H1 (cell line): ENCODE measurements at regions not wholly inside any gene's neighbourhood (a gene's known extent, or its start where the extent isn't known, plus 50 kb on each side); places are given as distances from the start of the nearest gene placed in this dataset.

Experiments
- BACH1 ChIP-seq: IDR thresholded peaks from 2 replicates; pipeline ENCODE4 v1.6.1; 2012; ENCODE audit warnings: low read length, improper control_type of control experiment
- CEBPB ChIP-seq: IDR thresholded peaks from 2 replicates; pipeline ENCODE4 v1.6.1; 2012; ENCODE audit warnings: low read depth, low read length
- CHD2 ChIP-seq: IDR thresholded peaks from 2 replicates; pipeline ENCODE4 v1.6.1; 2012; ENCODE audit warnings: low read length, improper control_type of control experiment
- EGR1 ChIP-seq: IDR thresholded peaks from 2 replicates; pipeline ENCODE4 v1.6.1; 2011; ENCODE audit warnings: low read depth, low read length, borderline replicate concordance
- EP300 ChIP-seq, 2 experiments: IDR thresholded peaks; 1 replicate in 1 of 2; 2 replicates in 1 of 2; pipeline ENCODE4 v1.6.1; 2011 to 2012; ENCODE audit warnings: low read depth in 2 of 2, low read length in 2 of 2, mild to moderate bottlenecking in 2 of 2, borderline replicate concordance in 1 of 2, inconsistent platforms in 1 of 2, moderate library complexity in 1 of 2
- EZH2 ChIP-seq: fragments of 200-600 bp; sonication (generic); IDR thresholded peaks from 2 replicates; pipeline ENCODE4 v1.7.1; 2012; ENCODE audit warnings: low read depth, mild to moderate bottlenecking, moderate library complexity, low read length, inconsistent platforms; ENCODE audit not compliant: severe bottlenecking
- GTF2F1 ChIP-seq: IDR thresholded peaks from 2 replicates; pipeline ENCODE4 v1.6.1; 2012; ENCODE audit warnings: low read depth, low read length, improper control_type of control experiment, borderline replicate concordance
- JUN ChIP-seq: IDR thresholded peaks from 2 replicates; pipeline ENCODE4 v1.6.1; 2011; ENCODE audit warnings: low read depth, mild to moderate bottlenecking, improper control_type of control experiment, low read length
- KDM1A ChIP-seq: fragments of 200-600, 300-600 bp; sonication (generic); IDR thresholded peaks from 2 replicates; pipeline ENCODE4 v1.7.1; 2016; ENCODE audit warnings: mild to moderate bottlenecking, low read length, borderline replicate concordance
- POLR2A ChIP-seq, 2 experiments: IDR thresholded peaks; 1 replicate in 1 of 2; 2 replicates in 1 of 2; pipeline ENCODE4 v1.6.1; 2011; ENCODE audit warnings: low read depth in 2 of 2, low read length in 2 of 2, mild to moderate bottlenecking in 2 of 2; ENCODE audit errors: control extremely low read depth in 1 of 2
- POLR2AphosphoS5 ChIP-seq: IDR thresholded peaks from 2 replicates; pipeline ENCODE4 v1.6.1; 2011; ENCODE audit warnings: low read depth, low read length
- TAF1 ChIP-seq: IDR thresholded peaks from 2 replicates; pipeline ENCODE4 v1.6.1; 2011; ENCODE audit warnings: mild to moderate bottlenecking, low read depth, low read length
- YY1 ChIP-seq: IDR thresholded peaks from 2 replicates; pipeline ENCODE4 v1.6.1; 2011; ENCODE audit warnings: low read depth, mild to moderate bottlenecking, low read length
- TF ChIP-seq, protein P1 (sequence below), 3 experiments: IDR thresholded peaks; 1 replicate in 2 of 3; 2 replicates in 1 of 3; pipeline versions ENCODE4 v1.5.1 to v1.6.1; 2011; ENCODE audit warnings: low read length in 3 of 3, mild to moderate bottlenecking in 3 of 3, inconsistent platforms in 2 of 3, low read depth in 1 of 3, moderate library complexity in 1 of 3; ENCODE audit not compliant: insufficient read depth in 1 of 3; ENCODE audit errors: control extremely low read depth in 1 of 3

DNA sequence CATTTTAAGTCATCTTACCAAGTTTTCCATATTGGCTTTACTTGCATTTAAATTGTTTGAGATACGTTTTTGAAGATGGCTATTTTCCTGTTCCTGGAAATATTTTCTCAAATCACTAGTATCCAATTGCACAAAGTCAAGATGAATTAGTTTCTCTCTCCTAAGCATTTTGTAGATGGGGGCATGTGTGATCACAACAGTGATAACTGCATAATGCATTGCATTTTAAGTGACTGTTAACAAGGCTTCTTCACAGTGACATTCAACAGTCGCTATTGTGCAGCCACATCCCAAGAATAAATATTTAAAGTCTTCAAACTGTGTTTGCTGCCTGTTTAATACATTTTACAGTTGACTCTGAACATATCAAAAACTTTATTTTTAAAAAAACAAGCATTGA lies 694.2 kb upstream of the CDH7 start:
- TF ChIP-seq BACH1 (no peak), CHD2 (no peak), KDM1A (no peak), EGR1 (no peak), EP300 (IDR thresholded peaks at IDR 0.05; ENCODE audit: borderline replicate concordance in 1 of 2, low read depth in 2 of 2, low read length in 2 of 2) (no peak), TAF1 (no peak), JUN (no peak), GTF2F1 (no peak), CEBPB (no peak), EZH2 (no peak), YY1 (no peak), POLR2AphosphoS5 (no peak), POLR2A (IDR thresholded peaks at IDR 0.05; ENCODE audit: control extremely low read depth in 1 of 2, low read depth in 2 of 2, low read length in 2 of 2) (no peak)
- TF ChIP-seq, protein P1, sequence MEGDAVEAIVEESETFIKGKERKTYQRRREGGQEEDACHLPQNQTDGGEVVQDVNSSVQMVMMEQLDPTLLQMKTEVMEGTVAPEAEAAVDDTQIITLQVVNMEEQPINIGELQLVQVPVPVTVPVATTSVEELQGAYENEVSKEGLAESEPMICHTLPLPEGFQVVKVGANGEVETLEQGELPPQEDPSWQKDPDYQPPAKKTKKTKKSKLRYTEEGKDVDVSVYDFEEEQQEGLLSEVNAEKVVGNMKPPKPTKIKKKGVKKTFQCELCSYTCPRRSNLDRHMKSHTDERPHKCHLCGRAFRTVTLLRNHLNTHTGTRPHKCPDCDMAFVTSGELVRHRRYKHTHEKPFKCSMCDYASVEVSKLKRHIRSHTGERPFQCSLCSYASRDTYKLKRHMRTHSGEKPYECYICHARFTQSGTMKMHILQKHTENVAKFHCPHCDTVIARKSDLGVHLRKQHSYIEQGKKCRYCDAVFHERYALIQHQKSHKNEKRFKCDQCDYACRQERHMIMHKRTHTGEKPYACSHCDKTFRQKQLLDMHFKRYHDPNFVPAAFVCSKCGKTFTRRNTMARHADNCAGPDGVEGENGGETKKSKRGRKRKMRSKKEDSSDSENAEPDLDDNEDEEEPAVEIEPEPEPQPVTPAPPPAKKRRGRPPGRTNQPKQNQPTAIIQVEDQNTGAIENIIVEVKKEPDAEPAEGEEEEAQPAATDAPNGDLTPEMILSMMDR (IDR thresholded peaks at IDR 0.05; ENCODE audit: control extremely low read depth in 1 of 3, insufficient read depth in 1 of 3, low read depth in 1 of 3, low read length in 3 of 3) = no peak
